Heart right ventricle (tissue), 16 donors: ENCODE measurements at regions not wholly inside any gene's neighbourhood (a gene's known extent, or its start where the extent isn't known, plus 50 kb on each side); places are given as distances from the start of the nearest gene placed in this dataset.

ENCODE experiments used
- ATAC-seq, 8 donors: fragments of 200-7000 bp; cut with Tn5 transposase; one replicate each; pipeline ENCODE4 v1.9.1; 2020; ENCODE audit warnings: mild to moderate bottlenecking in 8 of 8, moderate library complexity in 8 of 8, moderate number of reproducible peaks in 1 of 8
- DNase-seq, 2 donors: peaks; one replicate each; pipeline ENCODE4 v3.0.0-alpha.2; 2020
- H3K27ac ChIP-seq, 10 donors: fragments of 200-600 bp; sonication (generic) in 2 of 10; one replicate each; pipeline versions ENCODE4 v1.5.0 to v1.8.0; 2020 to 2022; ENCODE audit warnings: mild to moderate bottlenecking in 3 of 10
- H3K27me3 ChIP-seq, 7 donors: fragments of 200-600 bp; one replicate each; pipeline ENCODE4 v1.8.0; 2021 to 2022; ENCODE audit warnings: mild to moderate bottlenecking in 2 of 7
- H3K36me3 ChIP-seq, 9 donors: fragments of 200-600 bp; sonication (generic) in 1 of 9; one replicate each; pipeline versions ENCODE4 v1.5.0 to v1.8.0; 2020 to 2022; ENCODE audit warnings: mild to moderate bottlenecking in 2 of 9
- H3K4me1 ChIP-seq, 9 donors: fragments of 200-600 bp; sonication (generic) in 1 of 9; one replicate each; pipeline versions ENCODE4 v1.5.0 to v1.8.0; 2020 to 2022; ENCODE audit warnings: mild to moderate bottlenecking in 4 of 9
- H3K4me3 ChIP-seq, 10 donors: fragments of 200-600 bp; sonication (generic) in 2 of 10; one replicate each; pipeline versions ENCODE4 v1.5.0 to v1.8.0; 2020 to 2022; ENCODE audit warnings: mild to moderate bottlenecking in 7 of 10, moderate library complexity in 2 of 10
- H3K9me3 ChIP-seq, 11 donors: fragments of 200-600 bp in 10 of 11; sonication (generic) in 2 of 11; one replicate each; pipeline versions ENCODE4 v1.5.0 to v1.8.0; 2013 to 2022; ENCODE audit warnings: mild to moderate bottlenecking in 2 of 11, control low read depth in 1 of 11, moderate library complexity in 1 of 11
- CTCF ChIP-seq, 9 donors: fragments of 200-600 bp; sonication (generic) in 2 of 9; IDR thresholded peaks; one replicate each; pipeline versions ENCODE4 v1.5.0 to v1.8.0; 2021 to 2022; ENCODE audit warnings: antibody characterized with exemption in 9 of 9, mild to moderate bottlenecking in 5 of 9, moderate library complexity in 1 of 9
- WGBS, 2 donors: extraction: QIAGEN DNeasy Blood & Tissue Kit; methylation state at CpG; one replicate each; pipeline ENCODE4 v1.1.7; 2013; ENCODE audit warnings: inconsistent platforms in 1 of 2; 5-methylcytosine and 5-hydroxymethylcytosine counted together
- intact Hi-C, 10 donors: fragments of 100-400 bp; cut with DNase I; formaldehyde crosslinking; loops; one replicate each; pipeline versions ENCODE4 v1.11.1 to v1.14.2; 2022
- donor health status: Arrhythmogenic right ventricular cardiomyopathy.
- donor health status: ischemic (EF 13 %, LVEDD 7.1; RV severe dilation, severe dysfunction).
- donor health status: healthy with polysubstance abuse.
- donor health status: DM: no; HTN: yes; CAD: no.
- donor health status: DM: no; HTN: no; CAD: no.
- donor health status: ischemic (EF 25% LVEDD 6.9; RV normal size, moderate dysfunction).
- donor health status: ischemic (EF 25% LVEDD 5.7; RV mildly dilated, moderate dysfunction).
- donor health status: healthy.
- donor health status: DM: yes; HTN: yes; CAD: no.
- donor health status: Ischemic cardiomyopathy.
- donor health status: ischemic (EF 35%, LVEDD 5.7; RV mildly dilated, moderate dysfunction).
- donor health status: nonischemic (EF 11% LVEDD 7.7; RV severe dilation, severe dysfunction).
- donor health status: DM: yes; HTN: yes; CAD: no.
- donor health status: PGD.
- donor health status: ischemic (EF 29% LVEDD 5.4; RV normal size, mild dysfunction).
- donor health status: nonischemic (EF 23%, LVEDD 6.1; RV moderate dilation, normal function).

GRCh38 chr1:39103328-39104157, 77.4 kb downstream of the NDUFS5 start:
- DNase-seq (no peak), ATAC-seq (no peak)
- Histone ChIP-seq H3K9me3 (no peaks in the 10 kb centered on the region), H3K27ac (peak overlapping the region in 3 of 10 donors; percentile 71 to 98 (median 89)), H3K36me3 (no peaks in the 10 kb centered on the region), H3K27me3 (peaks cover 0 to 4% (median 0%) of the 10 kb centered on the region in 7 donors), H3K4me1 (peaks cover 7 to 65% (median 52%) of the 10 kb centered on the region in 9 donors), H3K4me3 (no peak overlapping the region)
- intact Hi-C loops: loop anchor here (1.0 to 10.0 kb wide), 8 partner anchors 34 to 431 kb away; no protein-coding TSS in a partner anchor
- no peak for TF ChIP-seq CTCF (IDR thresholded peaks at IDR 0.05)
- 84 to 87% methylated on average over 6 of the region's 6 CpGs for WGBS, 2 donors

GRCh38 chr1:39104158-39105060, 78.3 kb downstream of the NDUFS5 start:
- Histone ChIP-seq H3K27ac (peak overlapping the region; percentile 82 to 98 (median 94)), H3K27me3 (peaks cover 0 to 4% (median 0%) of the 10 kb centered on the region in 7 donors), H3K9me3 (no peaks in the 10 kb centered on the region), H3K4me1 (peaks cover 7 to 68% (median 59%) of the 10 kb centered on the region in 9 donors), H3K36me3 (no peaks in the 10 kb centered on the region), H3K4me3 (peak overlapping the region; percentile 52 to 89 (median 83))
- peak; percentile 1 to 36 (median 14) for ATAC-seq
- intact Hi-C loops: loop anchor here (1.0 to 10.0 kb wide), 11 partner anchors 33 to 430 kb away; no protein-coding TSS in a partner anchor
- TF ChIP-seq CTCF (IDR thresholded peaks at IDR 0.05): no peak
- 25 to 29% methylated on average over 25 of the region's 25 CpGs for WGBS, 2 donors
- DNase-seq: no peak

- no peak for TF ChIP-seq CTCF (IDR thresholded peaks at IDR 0.05)
- DNase-seq (peak; percentile 72 to 83), ATAC-seq (peak; percentile 61 to 91 (median 80))
- Histone ChIP-seq H3K4me1 (peaks cover 7 to 76% (median 63%) of the 10 kb centered on the region in 9 donors), H3K27me3 (peaks cover 0 to 4% (median 0%) of the 10 kb centered on the region in 7 donors), H3K36me3 (no peaks in the 10 kb centered on the region), H3K9me3 (no peaks in the 10 kb centered on the region), H3K4me3 (peak overlapping the region; percentile 52 to 89 (median 83)), H3K27ac (peak overlapping the region; percentile 82 to 98 (median 94))
- intact Hi-C loops: loop anchor here in 7 of 10 donors (2.0 to 10.0 kb wide), 7 partner anchors 37 to 430 kb away; no protein-coding TSS in a partner anchor
- 0 to 1% methylated on average over 100 to 116 of the region's 116 CpGs for WGBS, 2 donors
These were observed 79.1 kb downstream of the NDUFS5 start for GRCh38 chr1:39105061-39105840.
